ENCODE measurements at regions not wholly inside any gene's neighbourhood (a gene's known extent, or its start where the extent isn't known, plus 50 kb on each side); places are given as distances from the start of the nearest gene placed in this dataset.

GRCh38 chr3:102571006-102571405 is 136.2 kb downstream of the ZPLD1 start:
- Mint-ChIP-seq H3K27me3 (ENCODE audit: low read depth) (no peaks in the 10 kb centered on the region), H3K4me3 (no peak overlapping the region), H3K4me1 (peaks cover 4% of the 10 kb centered on the region in 2 experiments), H3K9me3 (no peaks in the 10 kb centered on the region), H3K27ac (no peak overlapping the region), H3K36me3 (ENCODE audit: insufficient read depth in 1 of 3, low read depth in 3 of 3) (no peaks in the 10 kb centered on the region; a peak in 1 of 7 replicates)
- H3K14ac ChIP-seq (ENCODE audit: insufficient read depth, low read length) = no peak overlapping the region
- H3K4me1 ChIP-seq (ENCODE audit: insufficient read depth, low read length) = no peaks in the 10 kb centered on the region
- no peak overlapping the region for H3K4ac ChIP-seq (ENCODE audit: low read depth, low read length)
- H3T11ph ChIP-seq (ENCODE audit: low read length) = no peak overlapping the region
- no peak overlapping the region for H2BK20ac ChIP-seq (ENCODE audit: low read depth, low read length, poor library complexity, severe bottlenecking)
- H2AK5ac ChIP-seq (ENCODE audit: insufficient read length, low read length) = no peak overlapping the region
- H3K23me2 ChIP-seq (ENCODE audit: insufficient read length, low read depth, low read length, poor library complexity, severe bottlenecking) = no peaks in the 10 kb centered on the region
- WGBS (ENCODE audit: extremely low coverage, insufficient read length, low lambda C conversion rate) = no CpG with 5 or more reads among the region's 1 CpG
- H2BK120ac ChIP-seq (ENCODE audit: low read depth, low read length, poor library complexity, severe bottlenecking) = no peak overlapping the region
- no peaks in the 10 kb centered on the region for H4K20me1 ChIP-seq (ENCODE audit: control insufficient read depth, insufficient read depth, insufficient read length)
- H4K5ac ChIP-seq (ENCODE audit: insufficient read length, low read depth, low read length) = no peak overlapping the region
- H2BK12ac ChIP-seq (ENCODE audit: insufficient read length, low read depth, low read length) = no peak overlapping the region
- H3K18ac ChIP-seq (ENCODE audit: insufficient read length, low read depth, low read length) = no peak overlapping the region
- no peaks in the 10 kb centered on the region for H3K79me2 ChIP-seq (ENCODE audit: insufficient read depth, low read length)
- no peak overlapping the region for H2BK5ac ChIP-seq (ENCODE audit: insufficient read length, low read length)
- H3K27ac ChIP-seq (ENCODE audit: insufficient read length, low read depth, low read length) = no peak overlapping the region
- no peak overlapping the region for H2BK15ac ChIP-seq (ENCODE audit: low read depth, low read length)
- no peak overlapping the region for H3K56ac ChIP-seq (ENCODE audit: insufficient read length, low read depth, low read length)
- H2AFZ ChIP-seq (ENCODE audit: low read length) = no peak overlapping the region
- no peak overlapping the region for H3K23ac ChIP-seq (ENCODE audit: insufficient read length, low read depth, low read length)
- H3K9ac ChIP-seq (ENCODE audit: extremely low read depth, insufficient read length, low read length) = no peak overlapping the region
- no peak for DNase-seq
- TF ChIP-seq, protein P1, sequence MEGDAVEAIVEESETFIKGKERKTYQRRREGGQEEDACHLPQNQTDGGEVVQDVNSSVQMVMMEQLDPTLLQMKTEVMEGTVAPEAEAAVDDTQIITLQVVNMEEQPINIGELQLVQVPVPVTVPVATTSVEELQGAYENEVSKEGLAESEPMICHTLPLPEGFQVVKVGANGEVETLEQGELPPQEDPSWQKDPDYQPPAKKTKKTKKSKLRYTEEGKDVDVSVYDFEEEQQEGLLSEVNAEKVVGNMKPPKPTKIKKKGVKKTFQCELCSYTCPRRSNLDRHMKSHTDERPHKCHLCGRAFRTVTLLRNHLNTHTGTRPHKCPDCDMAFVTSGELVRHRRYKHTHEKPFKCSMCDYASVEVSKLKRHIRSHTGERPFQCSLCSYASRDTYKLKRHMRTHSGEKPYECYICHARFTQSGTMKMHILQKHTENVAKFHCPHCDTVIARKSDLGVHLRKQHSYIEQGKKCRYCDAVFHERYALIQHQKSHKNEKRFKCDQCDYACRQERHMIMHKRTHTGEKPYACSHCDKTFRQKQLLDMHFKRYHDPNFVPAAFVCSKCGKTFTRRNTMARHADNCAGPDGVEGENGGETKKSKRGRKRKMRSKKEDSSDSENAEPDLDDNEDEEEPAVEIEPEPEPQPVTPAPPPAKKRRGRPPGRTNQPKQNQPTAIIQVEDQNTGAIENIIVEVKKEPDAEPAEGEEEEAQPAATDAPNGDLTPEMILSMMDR (conservative IDR thresholded peaks at IDR 0.05) = no peak
- no peaks in the 10 kb centered on the region for H3K79me1 ChIP-seq (ENCODE audit: insufficient read depth, low read depth, low read length, poor library complexity, severe bottlenecking)
- H4K91ac ChIP-seq (ENCODE audit: insufficient read length, low read depth, low read length) = no peak overlapping the region
- no peak overlapping the region for H3K4me2 ChIP-seq (ENCODE audit: insufficient read depth, insufficient read length, low read length)
- H3K9me3 ChIP-seq (ENCODE audit: control insufficient read depth, low read depth, low read length) = no peaks in the 10 kb centered on the region
- no peak overlapping the region for H4K8ac ChIP-seq (replicated peaks; ENCODE audit: insufficient read length, low read depth, low read length)
- no peaks in the 10 kb centered on the region for H3K27me3 ChIP-seq (ENCODE audit: insufficient read depth, low read length)
